ENCODE measurements at regions not wholly inside any gene's neighbourhood (a gene's known extent, or its start where the extent isn't known, plus 50 kb on each side); places are given as distances from the start of the nearest gene placed in this dataset.

- BruUV-seq (replicated peaks): no TSS peak
- Mint-ChIP-seq H3K4me1 (ENCODE audit: insufficient read depth, unreplicated experiment) (peaks cover 7% of the 10 kb centered on the region), H3K27ac (ENCODE audit: low read depth, unreplicated experiment) (no peak overlapping the region), H3K9me3 (ENCODE audit: unreplicated experiment) (no peaks in the 10 kb centered on the region), H3K4me3 (ENCODE audit: unreplicated experiment) (no peak overlapping the region), H3K36me3 (ENCODE audit: insufficient read depth, unreplicated experiment) (no peaks in the 10 kb centered on the region), H3K27me3 (ENCODE audit: insufficient read depth, unreplicated experiment) (no peaks in the 10 kb centered on the region)
- DNase-seq (ENCODE audit: unreplicated experiment): no peak
- intact Hi-C loops (cut with micrococcal nuclease): no loop called here
- ChIA-PET POLR2A (interaction anchor here (0.6 kb wide), 1 partner anchor 256 kb away, joined by 3 read pairs; no protein-coding TSS in a partner anchor), CTCF (no interaction called here)
- no peak for TF ChIP-seq CTCF (IDR thresholded peaks at IDR 0.05; ENCODE audit: unreplicated experiment)
These were observed 320.9 kb downstream of the IPMK start for GRCh38 chr10:57946833-57947232.

- Mint-ChIP-seq H3K9me3 (ENCODE audit: unreplicated experiment) (no peaks in the 10 kb centered on the region), H3K27me3 (ENCODE audit: insufficient read depth, unreplicated experiment) (no peaks in the 10 kb centered on the region), H3K36me3 (ENCODE audit: insufficient read depth, unreplicated experiment) (no peaks in the 10 kb centered on the region), H3K4me3 (ENCODE audit: unreplicated experiment) (no peak overlapping the region), H3K27ac (ENCODE audit: low read depth, unreplicated experiment) (no peak overlapping the region), H3K4me1 (ENCODE audit: insufficient read depth, unreplicated experiment) (peaks cover under 1% of the 10 kb centered on the region)
- BruUV-seq (replicated peaks): no TSS peak
- ChIA-PET CTCF (no interaction called here), POLR2A (no interaction called here)
- no peak for DNase-seq (ENCODE audit: unreplicated experiment)
- intact Hi-C loops (cut with micrococcal nuclease): no loop called here
- no peak for TF ChIP-seq CTCF (IDR thresholded peaks at IDR 0.05; ENCODE audit: unreplicated experiment)
These were observed 324.0 kb downstream of the IPMK start for GRCh38 chr10:57943701-57944100.

GRCh38 chr10:57925045-57925444 is 342.6 kb downstream of the IPMK start:
- no peak for TF ChIP-seq CTCF (IDR thresholded peaks at IDR 0.05; ENCODE audit: unreplicated experiment)
- no peaks in the 10 kb centered on the region for H3K27me3 Mint-ChIP-seq (ENCODE audit: insufficient read depth, unreplicated experiment)
- no peak overlapping the region for H3K4me3 Mint-ChIP-seq (ENCODE audit: unreplicated experiment)
- no peak for DNase-seq (ENCODE audit: unreplicated experiment)
- intact Hi-C loops (cut with micrococcal nuclease): no loop called here
- H3K27ac Mint-ChIP-seq (ENCODE audit: low read depth, unreplicated experiment): no peak overlapping the region
- H3K4me1 Mint-ChIP-seq (ENCODE audit: insufficient read depth, unreplicated experiment): peaks cover 10% of the 10 kb centered on the region
- ChIA-PET CTCF (no interaction called here), POLR2A (no interaction called here)
- no peaks in the 10 kb centered on the region for H3K9me3 Mint-ChIP-seq (ENCODE audit: unreplicated experiment)
- BruUV-seq (replicated peaks): no TSS peak
- H3K36me3 Mint-ChIP-seq (ENCODE audit: insufficient read depth, unreplicated experiment): no peaks in the 10 kb centered on the region

- ChIA-PET POLR2A (interaction anchor here (1.5 kb wide), 1 partner anchor 10 kb away, joined by 3 read pairs; no protein-coding TSS in a partner anchor), CTCF (interaction anchor here (0.7 kb wide), 1 partner anchor 70 kb away, joined by 3 read pairs; no protein-coding TSS in a partner anchor)
- TF ChIP-seq CTCF (IDR thresholded peaks at IDR 0.05; ENCODE audit: unreplicated experiment): no peak
- Mint-ChIP-seq H3K36me3 (ENCODE audit: insufficient read depth, unreplicated experiment) (no peaks in the 10 kb centered on the region), H3K27ac (ENCODE audit: low read depth, unreplicated experiment) (no peak overlapping the region), H3K4me1 (ENCODE audit: insufficient read depth, unreplicated experiment) (peaks cover 10% of the 10 kb centered on the region), H3K27me3 (ENCODE audit: insufficient read depth, unreplicated experiment) (no peaks in the 10 kb centered on the region), H3K9me3 (ENCODE audit: unreplicated experiment) (no peaks in the 10 kb centered on the region), H3K4me3 (ENCODE audit: unreplicated experiment) (no peak overlapping the region)
- DNase-seq (ENCODE audit: unreplicated experiment): no peak
- BruUV-seq (replicated peaks): no TSS peak
- intact Hi-C loops (cut with micrococcal nuclease): no loop called here
These were observed 346.6 kb downstream of the IPMK start for GRCh38 chr10:57921140-57921539.

All from MCF 10A (cell line).